Activated CD4-positive, alpha-beta T cell treated with anti-CD3 and anti-CD28 coated beads for 36 hours (primary cell): ENCODE measurements at regions not wholly inside any gene's neighbourhood (a gene's known extent, or its start where the extent isn't known, plus 50 kb on each side); places are given as distances from the start of the nearest gene placed in this dataset.

Experiments used
- ATAC-seq: fragments of 200-7000 bp; cut with Tn5 transposase; one replicate; pipeline ENCODE4 v1.10.0; 2021; ENCODE audit warnings: mild to moderate bottlenecking, moderate library complexity
- CTCF ChIA-PET: fragments of 350-600 bp; sonication (Branson Sonifier 250); formaldehyde crosslinking; loops from one replicate; lab custom pipeline; 2021; ENCODE audit warnings: antibody characterized with exemption; lab: Charles Lee
- POLR2A ChIA-PET: fragments of 350-600 bp; sonication (Branson Sonifier 250); formaldehyde crosslinking; loops from one replicate; lab custom pipeline; 2021; ENCODE audit warnings: antibody characterized with exemption, inconsistent platforms; lab: Charles Lee
- DNase-seq: peaks from one replicate; pipeline ENCODE4 v3.0.0-alpha.2; 2020
- H3K27ac Mint-ChIP-seq: one replicate; pipeline ENCODE4 v1.8.0; 2021; ENCODE audit warnings: mixed read lengths
- H3K27me3 Mint-ChIP-seq: one replicate; pipeline ENCODE4 v1.8.0; 2021; ENCODE audit warnings: mixed read lengths
- H3K36me3 Mint-ChIP-seq: one replicate; pipeline ENCODE4 v1.8.0; 2021; ENCODE audit warnings: low read depth, mixed read lengths
- H3K4me1 Mint-ChIP-seq: one replicate; pipeline ENCODE4 v1.8.0; 2021; ENCODE audit warnings: mixed read lengths
- H3K4me3 Mint-ChIP-seq: one replicate; pipeline ENCODE4 v1.8.0; 2021; ENCODE audit warnings: mild to moderate bottlenecking, moderate library complexity, mixed read lengths
- H3K9me3 Mint-ChIP-seq: one replicate; pipeline ENCODE4 v1.8.0; 2021; ENCODE audit warnings: low read depth, mixed read lengths
- intact Hi-C, 2 experiments: fragments of 100-400 bp; cut with DNase I in 1 of 2; cut with micrococcal nuclease in 1 of 2; formaldehyde crosslinking; loops; one replicate each; pipeline versions ENCODE4 v1.14.2 to v1.15.1; 2022 to 2024; cut with DNase I, micrococcal nuclease

- Mint-ChIP-seq H3K9me3 (peaks cover 10% of the 10 kb centered on the region), H3K4me1 (peaks cover 16% of the 10 kb centered on the region), H3K4me3 (no peak overlapping the region), H3K36me3 (peaks cover 3% of the 10 kb centered on the region), H3K27me3 (no peaks in the 10 kb centered on the region), H3K27ac (peak overlapping the region; percentile 21)
- POLR2A ChIA-PET: no interaction called here
- ATAC-seq (peak; percentile 99), DNase-seq (peak; percentile 91)
- CTCF ChIA-PET: interaction anchor here (0.7 to 2.6 kb wide), 55 partner anchors 9 to 1192 kb away, joined by 3 to 19 read pairs (median 4); no protein-coding TSS in a partner anchor
- intact Hi-C loops: loop anchor here (1.0 to 10.0 kb wide), 9 partner anchors 121 to 1643 kb away; no protein-coding TSS in a partner anchor
These were observed 92.6 kb downstream of the HHIPL2 start for GRCh38 chr1:222455188-222455879.

GRCh38 chr1:222454782-222455181 is 93.1 kb downstream of the HHIPL2 start:
- Mint-ChIP-seq H3K4me1 (peaks cover 16% of the 10 kb centered on the region), H3K4me3 (no peak overlapping the region), H3K27me3 (no peaks in the 10 kb centered on the region), H3K27ac (peak overlapping the region; percentile 11), H3K36me3 (peaks cover 3% of the 10 kb centered on the region), H3K9me3 (peaks cover 10% of the 10 kb centered on the region)
- DNase-seq (peak; percentile 15), ATAC-seq (no peak)
- intact Hi-C loops: loop anchor here (1.0 to 10.0 kb wide), 9 partner anchors 120 to 1642 kb away; no protein-coding TSS in a partner anchor
- ChIA-PET CTCF (interaction anchor here (0.7 to 2.6 kb wide), 34 partner anchors 8 to 1689 kb away, joined by 3 to 19 read pairs (median 4); no protein-coding TSS in a partner anchor), POLR2A (no interaction called here)

- DNase-seq (no peak), ATAC-seq (no peak)
- intact Hi-C loops: loop anchor here (10.0 kb wide), 3 partner anchors 119 to 619 kb away; no protein-coding TSS in a partner anchor
- ChIA-PET POLR2A (no interaction called here), CTCF (interaction anchor here (0.7 to 2.6 kb wide), 20 partner anchors 8 to 1689 kb away, joined by 3 to 19 read pairs (median 4); no protein-coding TSS in a partner anchor)
- Mint-ChIP-seq H3K4me3 (no peak overlapping the region), H3K9me3 (peaks cover 10% of the 10 kb centered on the region), H3K27me3 (no peaks in the 10 kb centered on the region), H3K27ac (no peak overlapping the region), H3K36me3 (peaks cover 3% of the 10 kb centered on the region), H3K4me1 (peaks cover 16% of the 10 kb centered on the region)
These were observed 93.7 kb downstream of the HHIPL2 start for GRCh38 chr1:222454186-222454585.

- CTCF ChIA-PET: interaction anchor here (0.7 kb wide), 2 partner anchors 94 to 439 kb away, joined by 3 read pairs; no protein-coding TSS in a partner anchor
These were observed 95.9 kb downstream of the HHIPL2 start for GRCh38 chr1:222452031-222452430.

GRCh38 chr1:222443566-222443965 is 104.3 kb downstream of the HHIPL2 start:
- CTCF ChIA-PET: interaction anchor here (0.7 to 1.6 kb wide), 3 partner anchors 12 to 16 kb away, joined by 3 to 15 read pairs (median 4); no protein-coding TSS in a partner anchor

More at GRCh38 chr1:222452031-222452430, 95.9 kb downstream of the HHIPL2 start:
- H3K36me3 Mint-ChIP-seq: no peaks in the 10 kb centered on the region
- H3K27ac Mint-ChIP-seq: no peak overlapping the region
- H3K4me3 Mint-ChIP-seq: no peak overlapping the region
- POLR2A ChIA-PET: no interaction called here
- DNase-seq (no peak), ATAC-seq (no peak)
- no peaks in the 10 kb centered on the region for H3K27me3 Mint-ChIP-seq
- intact Hi-C loops: loop anchor here (10.0 kb wide), 3 partner anchors 117 to 617 kb away; no protein-coding TSS in a partner anchor
- H3K9me3 Mint-ChIP-seq: peaks cover 4% of the 10 kb centered on the region
- H3K4me1 Mint-ChIP-seq: peaks cover 16% of the 10 kb centered on the region

GRCh38 chr1:222441066-222441465 is 106.8 kb downstream of the HHIPL2 start:
- CTCF ChIA-PET: interaction anchor here (0.6 to 0.7 kb wide), 2 partner anchors 15 to 313 kb away, joined by 3 read pairs; no protein-coding TSS in a partner anchor
- peaks cover 12% of the 10 kb centered on the region for H3K4me1 Mint-ChIP-seq

More at GRCh38 chr1:222443566-222443965, 104.3 kb downstream of the HHIPL2 start:
- Mint-ChIP-seq H3K9me3 (no peaks in the 10 kb centered on the region), H3K4me1 (peaks cover 12% of the 10 kb centered on the region), H3K27me3 (no peaks in the 10 kb centered on the region), H3K4me3 (no peak overlapping the region), H3K27ac (no peak overlapping the region), H3K36me3 (no peaks in the 10 kb centered on the region)
- intact Hi-C loops: no loop called here
- POLR2A ChIA-PET: interaction anchor here (0.6 kb wide), 1 partner anchor 635 kb away, joined by 3 read pairs; no protein-coding TSS in a partner anchor
- ATAC-seq (no peak), DNase-seq (no peak)

GRCh38 chr1:222424826-222425225 is 123.1 kb downstream of the HHIPL2 start:
- intact Hi-C loops: no loop called here
- Mint-ChIP-seq H3K27me3 (peaks cover 1% of the 10 kb centered on the region), H3K4me3 (no peak overlapping the region), H3K4me1 (peaks cover 32% of the 10 kb centered on the region), H3K36me3 (peaks cover 9% of the 10 kb centered on the region), H3K9me3 (peaks cover 32% of the 10 kb centered on the region), H3K27ac (no peak overlapping the region)
- no peak for ATAC-seq
- ChIA-PET POLR2A (no interaction called here), CTCF (interaction anchor here (0.7 kb wide), 1 partner anchor 1106 kb away, joined by 3 read pairs; no protein-coding TSS in a partner anchor)
- no peak for DNase-seq

More at GRCh38 chr1:222441066-222441465, 106.8 kb downstream of the HHIPL2 start:
- Mint-ChIP-seq H3K9me3 (no peaks in the 10 kb centered on the region), H3K36me3 (no peaks in the 10 kb centered on the region), H3K27ac (no peak overlapping the region), H3K4me3 (no peak overlapping the region), H3K27me3 (no peaks in the 10 kb centered on the region)
- ATAC-seq (no peak), DNase-seq (no peak)
- intact Hi-C loops: no loop called here
- POLR2A ChIA-PET: no interaction called here

GRCh38 chr1:222421380-222421779 is 126.5 kb downstream of the HHIPL2 start:
- H3K4me3 Mint-ChIP-seq: no peak overlapping the region
- POLR2A ChIA-PET: no interaction called here

GRCh38 chr1:222420633-222421032 is 127.3 kb downstream of the HHIPL2 start:
- POLR2A ChIA-PET: interaction anchor here (0.6 kb wide), 1 partner anchor 10 kb away, joined by 4 read pairs; no protein-coding TSS in a partner anchor
- intact Hi-C loops: no loop called here
- Mint-ChIP-seq H3K9me3 (peaks cover 22% of the 10 kb centered on the region), H3K36me3 (peaks cover 10% of the 10 kb centered on the region), H3K27ac (peak overlapping the region; percentile 3), H3K27me3 (no peaks in the 10 kb centered on the region), H3K4me3 (no peak overlapping the region), H3K4me1 (peaks cover 58% of the 10 kb centered on the region)
- DNase-seq: peak; percentile 11
- CTCF ChIA-PET: interaction anchor here (1.0 kb wide), 1 partner anchor 34 kb away, joined by 3 read pairs; no protein-coding TSS in a partner anchor
- peak; percentile 23 for ATAC-seq

More at GRCh38 chr1:222421380-222421779, 126.5 kb downstream of the HHIPL2 start:
- CTCF ChIA-PET: interaction anchor here (0.7 kb wide), 1 partner anchor 34 kb away, joined by 3 read pairs; no protein-coding TSS in a partner anchor
- intact Hi-C loops: no loop called here
- Mint-ChIP-seq H3K4me1 (peaks cover 51% of the 10 kb centered on the region), H3K27me3 (no peaks in the 10 kb centered on the region), H3K27ac (no peak overlapping the region), H3K9me3 (peaks cover 28% of the 10 kb centered on the region), H3K36me3 (peaks cover 13% of the 10 kb centered on the region)
- DNase-seq (no peak), ATAC-seq (no peak)

- intact Hi-C loops: loop anchor here in 1 of 2 experiments (10.0 kb wide), 1 partner anchor 1934 kb away; no protein-coding TSS in a partner anchor
- H3K27ac Mint-ChIP-seq: no peak overlapping the region
- peaks cover 63% of the 10 kb centered on the region for H3K4me1 Mint-ChIP-seq
- ATAC-seq: no peak
- H3K27me3 Mint-ChIP-seq: no peaks in the 10 kb centered on the region
- no peak overlapping the region for H3K4me3 Mint-ChIP-seq
- peaks cover 8% of the 10 kb centered on the region for H3K36me3 Mint-ChIP-seq
- no peak for DNase-seq
- CTCF ChIA-PET: interaction anchor here (0.6 kb wide), 1 partner anchor 690 kb away, joined by 3 read pairs; no protein-coding TSS in a partner anchor
- POLR2A ChIA-PET: no interaction called here
- H3K9me3 Mint-ChIP-seq: peaks cover 11% of the 10 kb centered on the region
These were observed 129.2 kb downstream of the HHIPL2 start for GRCh38 chr1:222418654-222419053.

GRCh38 chr1:222417264-222417663 is 130.6 kb downstream of the HHIPL2 start:
- ChIA-PET POLR2A (no interaction called here), CTCF (no interaction called here)
- ATAC-seq: no peak
- intact Hi-C loops: loop anchor here in 1 of 2 experiments (10.0 kb wide), 1 partner anchor 1932 kb away; no protein-coding TSS in a partner anchor
- H3K36me3 Mint-ChIP-seq: peaks cover 4% of the 10 kb centered on the region
- no peak for DNase-seq
- no peaks in the 10 kb centered on the region for H3K27me3 Mint-ChIP-seq
- H3K4me3 Mint-ChIP-seq: no peak overlapping the region
- H3K4me1 Mint-ChIP-seq: peaks cover 59% of the 10 kb centered on the region
- H3K27ac Mint-ChIP-seq: no peak overlapping the region
- peaks cover 8% of the 10 kb centered on the region for H3K9me3 Mint-ChIP-seq
